HL-60 (cell line): ENCODE measurements at regions not wholly inside any gene's neighbourhood (a gene's known extent, or its start where the extent isn't known, plus 50 kb on each side); places are given as distances from the start of the nearest gene placed in this dataset.

Experiments used
- DNase-seq, 2 experiments: peaks; one replicate each; pipeline ENCODE4 v3.0.0-alpha.2; 2010 to 2020; ENCODE audit warnings: low read depth in 1 of 2, low spot score in 1 of 2
- H3K27ac ChIP-seq: fragments of 250-450 bp; sonication (Bioruptor Pico); replicated peaks from 2 replicates; pipeline ENCODE4 v1.5.1; 2020; ENCODE audit warnings: mild to moderate bottlenecking, moderate library complexity
- H3K27me3 ChIP-seq: fragments of 250-450 bp; sonication (Bioruptor Pico); 2 replicates; pipeline ENCODE4 v1.5.1; 2021; ENCODE audit warnings: mild to moderate bottlenecking, moderate library complexity; ENCODE audit not compliant: insufficient read depth, poor library complexity, severe bottlenecking
- H3K4me3 ChIP-seq: replicated peaks from 2 replicates; pipeline ENCODE4 v1.5.1; 2011; ENCODE audit warnings: mild to moderate bottlenecking, control low read depth, low read length; ENCODE audit not compliant: insufficient read depth
- CTCF ChIP-seq: IDR thresholded peaks from one replicate; pipeline ENCODE4 v1.5.1; 2011; ENCODE audit warnings: low read length, control low read depth, inconsistent platforms; ENCODE audit not compliant: insufficient read depth
- GABPA ChIP-seq: IDR thresholded peaks from 2 replicates; pipeline ENCODE4 v1.6.1; 2012; ENCODE audit warnings: low read depth
- POLR2AphosphoS5 ChIP-seq: IDR thresholded peaks from 2 replicates; pipeline ENCODE4 v1.6.1; 2012; ENCODE audit warnings: low read depth
- REST ChIP-seq: IDR thresholded peaks from 2 replicates; pipeline ENCODE4 v1.6.1; 2012; ENCODE audit warnings: low read depth; ENCODE audit not compliant: insufficient replicate concordance
- SPI1 ChIP-seq: IDR thresholded peaks from 2 replicates; pipeline ENCODE4 v1.6.1; 2012; ENCODE audit warnings: low read depth, mild to moderate bottlenecking, borderline replicate concordance

- no peak for TF ChIP-seq POLR2AphosphoS5
- DNase-seq = no peak
- Histone ChIP-seq H3K4me3 (no peak overlapping the region), H3K27me3 (no peaks in the 10 kb centered on the region), H3K27ac (no peak overlapping the region)
Observed at GRCh38 chrX:36626898-36627297, 381.3 kb upstream of the FAM47C start.

- TF ChIP-seq GABPA (no peak), POLR2AphosphoS5 (no peak), SPI1 (no peak), REST (no peak), CTCF (no peak)
- no peaks in the 10 kb centered on the region for H3K27me3 ChIP-seq
- no peak for DNase-seq
- H3K4me3 ChIP-seq = no peak overlapping the region
- H3K27ac ChIP-seq = no peak overlapping the region
Observed at GRCh38 chrX:36640232-36640631, 367.9 kb upstream of the FAM47C start.

GRCh38 chrX:36642052-36642451, 366.1 kb upstream of the FAM47C start:
- Histone ChIP-seq H3K27me3 (no peaks in the 10 kb centered on the region), H3K4me3 (no peak overlapping the region), H3K27ac (no peak overlapping the region)
- TF ChIP-seq POLR2AphosphoS5 (no peak), SPI1 (no peak), CTCF (no peak), GABPA (no peak), REST (no peak)
- no peak for DNase-seq

- H3K4me3 ChIP-seq = no peak overlapping the region
- TF ChIP-seq REST (no peak), POLR2AphosphoS5 (no peak), GABPA (no peak), SPI1 (no peak), CTCF (no peak)
- no peaks in the 10 kb centered on the region for H3K27me3 ChIP-seq
- no peak overlapping the region for H3K27ac ChIP-seq
- no peak for DNase-seq
Observed at GRCh38 chrX:36650622-36651021, 357.5 kb upstream of the FAM47C start.
